K562 (cell line): ENCODE measurements at regions not wholly inside any gene's neighbourhood (a gene's known extent, or its start where the extent isn't known, plus 50 kb on each side); places are given as distances from the start of the nearest gene placed in this dataset.
"Not testable (repeated sequence)": the region's sequence is repeated elsewhere in the genome, so short reads cannot be mapped to it uniquely, and the experiment has no call there.

Experiments used
- ATAC-seq: fragments of 200-7000 bp; cut with Tn5 transposase; 3 replicates; pipeline ENCODE4 v1.9.1; 2020; ENCODE audit warnings: moderate library complexity
- BruUV-seq: library from RNA; stranded (reverse); fragments of 400-500 nt; replicated peaks from 2 replicates; lab custom pipeline; 2021; lab: Mats Ljungman, UMichigan
- CTCF ChIA-PET: fragments of 300-600 bp; formaldehyde crosslinking; extraction: SDS; loops from one replicate; lab custom pipeline; 2021; ENCODE audit warnings: low intra/inter-chr PET ratio; lab: Yijun Ruan, JAX
- POLR2A ChIA-PET: fragments of 300-600, 350-650 bp; sonication (Branson Sonifier 250); formaldehyde crosslinking; extraction: SDS; loops from one replicate; lab custom pipeline; 2021; ENCODE audit warnings: antibody characterized with exemption, inconsistent platforms; lab: Yijun Ruan, JAX
- DNase-seq, 4 experiments: peaks; one replicate each; pipeline versions ENCODE4 v3.0.0 to v3.0.0-alpha.2; 2011 to 2018; ENCODE audit warnings: low spot score in 3 of 4, mixed read lengths in 3 of 4; ENCODE audit errors: extremely low read depth in 1 of 4
- FAIRE-seq: peaks from 2 replicates; lab custom pipeline; 2011; peaks lifted over from hg19 to GRCh38; lab: Jason Lieb, UNC
- H2AFZ ChIP-seq: 2 replicates; pipeline ENCODE4 v1.6.0; 2011; ENCODE audit warnings: low read depth, low read length, control low read depth, inconsistent platforms
- H3K27ac ChIP-seq: fragments of 200-600 bp; 3 replicates; pipeline ENCODE4 v1.8.0; 2011; ENCODE audit warnings: low read depth, mild to moderate bottlenecking, control low read depth, inconsistent platforms, low read length, moderate library complexity, mixed read lengths; ENCODE audit errors: extremely low read depth
- H3K27me3 ChIP-seq, 2 experiments: fragments of 300-600 bp in 1 of 2; 2 replicates in 1 of 2; 3 replicates in 1 of 2; pipeline versions ENCODE4 v1.6.0 to v1.8.0; 2011; ENCODE audit warnings: inconsistent platforms in 2 of 2, low read length in 2 of 2, mild to moderate bottlenecking in 1 of 2, mixed read lengths in 1 of 2, moderate library complexity in 1 of 2; ENCODE audit not compliant: control insufficient read depth in 2 of 2, insufficient read depth in 2 of 2
- H3K36me3 ChIP-seq: fragments of 300-600 bp; 3 replicates; pipeline ENCODE4 v1.8.0; 2011; ENCODE audit warnings: mild to moderate bottlenecking, low read length, inconsistent platforms; ENCODE audit not compliant: control insufficient read depth, insufficient read depth
- H3K4me1 ChIP-seq, 2 experiments: fragments of 200-600 bp in 1 of 2; replicated peaks in 1 of 2; 2 replicates in 1 of 2; 3 replicates in 1 of 2; pipeline versions ENCODE4 v1.5.1 to v1.8.0; 2011; ENCODE audit warnings: inconsistent platforms in 2 of 2, low read length in 2 of 2, mild to moderate bottlenecking in 1 of 2, mixed read lengths in 1 of 2, moderate library complexity in 1 of 2; ENCODE audit not compliant: control insufficient read depth in 2 of 2, insufficient read depth in 2 of 2
- H3K4me2 ChIP-seq: 2 replicates; pipeline ENCODE4 v1.6.1; 2011; ENCODE audit warnings: low read length, control low read depth, inconsistent platforms, mixed read lengths; ENCODE audit not compliant: insufficient read depth
- H3K4me3 ChIP-seq: fragments of 200-600 bp; sonication (generic), shearing (Covaris generic); 2 replicates; pipeline ENCODE4 v1.5.1; 2016; ENCODE audit warnings: control low read depth, inconsistent platforms
- H3K79me2 ChIP-seq: fragments of 200-600 bp; 3 replicates; pipeline ENCODE4 v1.8.0; 2011; ENCODE audit warnings: low read length, inconsistent platforms; ENCODE audit not compliant: control insufficient read depth, insufficient read depth
- H3K9ac ChIP-seq, 2 experiments: 2 replicates each; pipeline versions ENCODE4 v1.6.0 to v1.6.1; 2011; ENCODE audit warnings: low read depth in 2 of 2, low read length in 2 of 2, control low read depth in 1 of 2, inconsistent platforms in 1 of 2, mild to moderate bottlenecking in 1 of 2, mixed read lengths in 1 of 2; ENCODE audit not compliant: insufficient read depth in 1 of 2
- H3K9me1 ChIP-seq: one replicate; pipeline ENCODE4 v1.6.0; 2011; ENCODE audit warnings: inconsistent platforms, mild to moderate bottlenecking, low read length, moderate library complexity; ENCODE audit not compliant: control insufficient read depth, insufficient read depth
- H3K9me3 ChIP-seq: replicated peaks from 2 replicates; pipeline ENCODE4 v1.5.1; 2011; ENCODE audit warnings: low read depth, low read length, inconsistent platforms; ENCODE audit not compliant: control insufficient read depth, insufficient read depth
- H4K20me1 ChIP-seq: replicated peaks from 2 replicates; pipeline ENCODE4 v1.6.1; 2011; ENCODE audit warnings: low read length, inconsistent platforms, mixed read lengths; ENCODE audit not compliant: control insufficient read depth, insufficient read depth
- CHD2 ChIP-seq: IDR thresholded peaks from 2 replicates; pipeline ENCODE4 v1.6.1; 2011; ENCODE audit warnings: low read depth, low read length
- CTCF ChIP-seq, 3 experiments: IDR thresholded peaks in 2 of 3; conservative IDR thresholded peaks in 1 of 3; 2 replicates each; pipeline ENCODE4 v1.5.1; 2011 to 2012; ENCODE audit warnings: low read length in 3 of 3, mild to moderate bottlenecking in 3 of 3, control low read depth in 2 of 3, improper control_type of control experiment in 1 of 3, inconsistent platforms in 1 of 3, low read depth in 1 of 3, mixed read lengths in 1 of 3, moderate library complexity in 1 of 3; ENCODE audit not compliant: insufficient read depth in 2 of 3
- PBX2 ChIP-seq, 2 experiments: IDR thresholded peaks in 1 of 2; conservative IDR thresholded peaks in 1 of 2; 2 replicates each; pipeline ENCODE4 v1.6.1; 2016; ENCODE audit warnings: low read depth in 2 of 2, mild to moderate bottlenecking in 1 of 2, missing compliant biosample characterization in 1 of 2, missing genetic modification characterization in 1 of 2, moderate library complexity in 1 of 2
- SMC3 ChIP-seq: conservative IDR thresholded peaks from 2 replicates; pipeline ENCODE4 v1.6.1; 2011; ENCODE audit warnings: low read depth, low read length, improper control_type of control experiment; ENCODE audit not compliant: insufficient read depth
- TAF9B ChIP-seq: fragments of 450-650 bp; IDR thresholded peaks from 2 replicates; pipeline ENCODE4 v1.6.1; 2018; ENCODE audit warnings: mild to moderate bottlenecking; ENCODE audit not compliant: partially characterized antibody
- THRB ChIP-seq: fragments of 450-650 bp; formaldehyde crosslinking; conservative IDR thresholded peaks from 2 replicates; pipeline ENCODE4 v1.4.0; 2022; ENCODE audit warnings: mild to moderate bottlenecking, missing genetic modification characterization
- ZC3H11A ChIP-seq: IDR thresholded peaks from 2 replicates; pipeline ENCODE4 v1.6.1; 2012; ENCODE audit warnings: low read depth, low read length, improper control_type of control experiment
- ZNF134 ChIP-seq: fragments of 250-450 bp; sonication (Bioruptor Pico); conservative IDR thresholded peaks from 2 replicates; pipeline ENCODE4 v1.4.0; 2020
- in situ Hi-C: fragments of 300-500 bp; cut with MboI; formaldehyde crosslinking; loops from 4 replicates; pipeline ENCODE4 v1.15.0; 2018; ENCODE audit warnings: inconsistent platforms, mixed read lengths
- intact Hi-C: fragments of 100-400 bp; cut with micrococcal nuclease; formaldehyde crosslinking; loops from 2 replicates; pipeline ENCODE4 v1.14.2; 2022

- TF ChIP-seq PBX2 (CRISPR knock-in tag; IDR thresholded peaks at IDR 0.05; ENCODE audit: low read depth): no peak
- no peak for TF ChIP-seq PBX2 (tag; conservative IDR thresholded peaks at IDR 0.05; ENCODE audit: low read depth)
- TF ChIP-seq SMC3: peak; percentile 38; the same call in 1 of the 2 replicates
- TF ChIP-seq ZC3H11A: no peak
- TF ChIP-seq CTCF (IDR thresholded peaks at IDR 0.05 in 2 of 3, conservative IDR thresholded peaks at IDR 0.05 in 1 of 3; ENCODE audit: insufficient read depth in 2 of 3, low read depth in 1 of 3, low read length in 3 of 3): peak; percentile 31 to 51 (median 40); a peak in 5 of 6 replicates
- TF ChIP-seq CHD2: no peak
- no peak for TF ChIP-seq ZNF134
- no peak for TF ChIP-seq THRB (CRISPR knock-in tag)
- no peak for TF ChIP-seq TAF9B
Measured at GRCh38 chr3:154904328-154904727, 175.8 kb upstream of the MME start (continued).

- H3K9me3 ChIP-seq, DNase-seq, H3K36me3 ChIP-seq, intact Hi-C loops, BruUV-seq, H2AFZ ChIP-seq, H3K4me3 ChIP-seq, POLR2A ChIA-PET, ATAC-seq, H3K79me2 ChIP-seq, H3K4me1 ChIP-seq, H3K27me3 ChIP-seq, FAIRE-seq, H3K9ac ChIP-seq, in situ Hi-C loops, H3K9me1 ChIP-seq, H3K27ac ChIP-seq, H3K4me2 ChIP-seq, H4K20me1 ChIP-seq: not testable (repeated sequence)
- CTCF ChIA-PET: interaction anchor here (1.2 kb wide), 1 partner anchor 420 kb away, joined by 3 read pairs; no protein-coding TSS in a partner anchor
Measured at GRCh38 chr3:154902495-154902894, 177.6 kb upstream of the MME start.
